GM13977 (cell line): ENCODE measurements at regions not wholly inside any gene's neighbourhood (a gene's known extent, or its start where the extent isn't known, plus 50 kb on each side); places are given as distances from the start of the nearest gene placed in this dataset.

ENCODE experiments used
- DNase-seq: peaks from one replicate; pipeline ENCODE4 v3.0.0; 2012; ENCODE audit warnings: low spot score
- in situ Hi-C: fragments of 300-500 bp; cut with MboI; formaldehyde crosslinking; loops from one replicate; pipeline ENCODE4 v1.12.0; 2022; ENCODE audit warnings: low sequenced_read_pairs, low pct_unique_long_range_greater_than_20kb, mixed read lengths, inconsistent platforms; ENCODE audit not compliant: unreplicated experiment
- TF ChIP-seq, protein P1 (sequence below): IDR thresholded peaks from 2 replicates; pipeline ENCODE4 v1.5.1; 2012; ENCODE audit warnings: mild to moderate bottlenecking, control low read depth; ENCODE audit not compliant: insufficient read depth; ENCODE audit errors: extremely low read depth, missing control alignments

DNA sequence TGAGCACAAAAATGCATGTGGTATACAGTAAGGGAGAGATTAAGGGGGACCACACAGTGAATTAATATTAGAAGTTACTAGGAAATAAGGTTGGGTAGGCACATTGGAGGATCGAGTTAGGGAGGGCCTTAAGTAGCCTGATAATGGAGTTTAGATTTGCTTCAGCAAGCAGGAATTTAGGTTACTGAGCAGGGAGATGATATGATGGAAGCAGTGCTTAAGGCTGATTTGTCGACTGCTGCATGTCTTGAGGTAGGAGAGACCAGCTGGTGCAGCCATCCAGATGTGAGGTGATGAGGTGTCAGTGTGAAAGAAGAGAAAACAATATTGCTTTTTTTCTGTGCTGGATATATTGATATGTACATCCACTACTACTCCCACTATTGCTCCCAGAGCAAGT is 55.2 kb upstream of the ACTBL2 start:
- TF ChIP-seq, protein P1, sequence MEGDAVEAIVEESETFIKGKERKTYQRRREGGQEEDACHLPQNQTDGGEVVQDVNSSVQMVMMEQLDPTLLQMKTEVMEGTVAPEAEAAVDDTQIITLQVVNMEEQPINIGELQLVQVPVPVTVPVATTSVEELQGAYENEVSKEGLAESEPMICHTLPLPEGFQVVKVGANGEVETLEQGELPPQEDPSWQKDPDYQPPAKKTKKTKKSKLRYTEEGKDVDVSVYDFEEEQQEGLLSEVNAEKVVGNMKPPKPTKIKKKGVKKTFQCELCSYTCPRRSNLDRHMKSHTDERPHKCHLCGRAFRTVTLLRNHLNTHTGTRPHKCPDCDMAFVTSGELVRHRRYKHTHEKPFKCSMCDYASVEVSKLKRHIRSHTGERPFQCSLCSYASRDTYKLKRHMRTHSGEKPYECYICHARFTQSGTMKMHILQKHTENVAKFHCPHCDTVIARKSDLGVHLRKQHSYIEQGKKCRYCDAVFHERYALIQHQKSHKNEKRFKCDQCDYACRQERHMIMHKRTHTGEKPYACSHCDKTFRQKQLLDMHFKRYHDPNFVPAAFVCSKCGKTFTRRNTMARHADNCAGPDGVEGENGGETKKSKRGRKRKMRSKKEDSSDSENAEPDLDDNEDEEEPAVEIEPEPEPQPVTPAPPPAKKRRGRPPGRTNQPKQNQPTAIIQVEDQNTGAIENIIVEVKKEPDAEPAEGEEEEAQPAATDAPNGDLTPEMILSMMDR = no peak
- in situ Hi-C loops = no loop called here
- no peak for DNase-seq

DNA sequence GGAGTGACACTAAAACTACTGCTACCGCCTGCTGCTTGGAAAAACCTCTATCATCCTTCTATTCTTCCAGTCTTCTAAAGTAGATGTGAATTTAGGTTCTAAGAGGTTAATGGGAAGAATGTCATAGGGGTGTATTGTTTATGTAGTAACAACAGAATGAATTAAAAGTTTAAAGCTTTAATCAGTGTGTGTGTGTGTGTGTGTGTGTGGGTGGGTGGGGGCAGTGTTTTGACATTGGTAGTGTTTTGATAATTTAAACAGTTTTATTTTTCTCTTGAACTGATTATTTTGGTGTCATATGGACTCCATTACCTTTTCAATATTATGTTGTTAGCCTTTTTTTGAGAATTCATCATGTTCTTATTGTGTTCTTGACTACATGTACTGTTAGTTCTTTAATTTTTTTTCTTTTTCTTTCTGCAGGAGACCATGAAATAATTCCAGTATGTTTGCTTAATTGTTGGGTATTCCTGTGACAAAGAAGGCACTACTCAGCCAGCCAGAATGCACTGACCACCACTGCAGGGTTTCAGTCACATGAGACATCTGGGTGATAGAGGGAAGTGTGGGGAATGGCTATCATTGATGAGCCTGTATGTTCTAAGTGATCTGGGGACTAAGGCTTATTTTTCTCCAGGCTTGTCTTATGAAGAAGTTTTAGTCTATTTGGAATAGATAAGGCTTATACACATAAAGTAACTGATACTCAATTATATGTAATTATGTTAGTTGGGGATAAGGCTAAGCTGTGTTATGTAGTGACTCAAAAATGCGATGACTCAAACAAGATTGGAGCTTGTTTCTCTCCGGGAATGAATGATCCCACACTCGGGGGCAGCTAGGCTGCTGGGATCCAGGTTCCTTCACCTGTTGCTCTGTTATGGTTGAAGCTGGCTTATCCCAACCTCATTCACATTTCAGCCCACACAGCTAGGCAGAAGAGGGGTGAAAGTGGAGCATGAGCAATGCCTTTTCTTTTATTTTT is 50.2 kb upstream of the ACTBL2 start:
- TF ChIP-seq, protein P1 = no peak
- no peak for DNase-seq
- in situ Hi-C loops = no loop called here
